ENCODE measurements at regions not wholly inside any gene's neighbourhood (a gene's known extent, or its start where the extent isn't known, plus 50 kb on each side); places are given as distances from the start of the nearest gene placed in this dataset.

DNA sequence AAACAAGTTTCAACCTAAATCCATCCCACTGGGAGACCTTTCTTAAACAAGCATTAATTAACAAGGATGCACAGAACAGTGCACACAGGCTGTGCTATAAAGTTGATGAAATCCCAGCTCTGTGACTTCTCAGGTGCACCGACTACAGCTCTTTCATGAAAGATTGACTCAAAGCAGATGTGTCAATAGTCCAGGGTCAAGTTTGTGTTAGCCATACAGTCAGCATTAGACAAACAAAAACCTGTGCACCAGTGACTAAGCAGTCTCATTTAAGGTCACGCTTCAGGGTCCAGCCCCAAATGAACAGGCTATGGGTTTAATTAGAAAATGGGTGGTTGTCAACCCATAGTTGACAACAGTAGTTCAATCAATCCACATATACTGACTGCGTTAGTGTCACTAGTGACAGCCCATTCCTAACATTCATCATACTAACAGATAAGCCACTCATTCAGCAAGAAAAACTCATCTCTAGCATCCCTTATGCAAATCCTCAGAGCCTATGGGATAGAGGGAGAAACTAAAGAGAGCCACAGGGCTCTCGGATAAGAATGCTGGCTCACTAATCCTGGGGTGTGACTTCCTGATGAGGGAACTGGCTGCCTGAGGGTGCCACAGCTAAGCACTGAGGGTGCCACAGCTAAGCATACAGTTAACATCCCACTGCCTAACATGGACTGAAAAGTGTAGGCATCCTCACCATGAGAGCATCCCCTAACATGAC is 84.1 kb downstream of the WNT5A start:
- TF ChIP-seq, protein P1, sequence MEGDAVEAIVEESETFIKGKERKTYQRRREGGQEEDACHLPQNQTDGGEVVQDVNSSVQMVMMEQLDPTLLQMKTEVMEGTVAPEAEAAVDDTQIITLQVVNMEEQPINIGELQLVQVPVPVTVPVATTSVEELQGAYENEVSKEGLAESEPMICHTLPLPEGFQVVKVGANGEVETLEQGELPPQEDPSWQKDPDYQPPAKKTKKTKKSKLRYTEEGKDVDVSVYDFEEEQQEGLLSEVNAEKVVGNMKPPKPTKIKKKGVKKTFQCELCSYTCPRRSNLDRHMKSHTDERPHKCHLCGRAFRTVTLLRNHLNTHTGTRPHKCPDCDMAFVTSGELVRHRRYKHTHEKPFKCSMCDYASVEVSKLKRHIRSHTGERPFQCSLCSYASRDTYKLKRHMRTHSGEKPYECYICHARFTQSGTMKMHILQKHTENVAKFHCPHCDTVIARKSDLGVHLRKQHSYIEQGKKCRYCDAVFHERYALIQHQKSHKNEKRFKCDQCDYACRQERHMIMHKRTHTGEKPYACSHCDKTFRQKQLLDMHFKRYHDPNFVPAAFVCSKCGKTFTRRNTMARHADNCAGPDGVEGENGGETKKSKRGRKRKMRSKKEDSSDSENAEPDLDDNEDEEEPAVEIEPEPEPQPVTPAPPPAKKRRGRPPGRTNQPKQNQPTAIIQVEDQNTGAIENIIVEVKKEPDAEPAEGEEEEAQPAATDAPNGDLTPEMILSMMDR (conservative IDR thresholded peaks at IDR 0.05) = no peak
- H3K27ac ChIP-seq = peak overlapping the region; percentile 23; the same call in 1 of the 2 replicates

DNA sequence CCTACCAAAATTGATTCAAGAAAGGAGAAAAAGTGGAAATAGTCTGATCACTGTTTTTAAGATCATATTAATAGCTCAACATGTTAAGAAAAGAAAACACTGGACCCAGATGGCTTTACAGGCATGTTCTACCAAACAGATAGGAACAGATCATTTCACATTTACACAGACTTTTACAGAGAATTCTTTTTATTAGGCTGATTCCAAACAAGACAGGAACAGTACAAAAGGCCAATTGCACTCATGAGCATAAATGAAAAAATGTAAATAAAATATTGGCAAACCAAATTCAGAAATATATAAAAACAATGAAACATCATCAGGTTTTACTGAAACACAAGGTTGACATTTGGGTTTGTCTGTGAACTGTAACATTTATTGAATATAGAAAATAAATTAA is 106.5 kb downstream of the WNT5A start:
- H3K27ac ChIP-seq = peak overlapping the region; percentile 62
- TF ChIP-seq, protein P1 (conservative IDR thresholded peaks at IDR 0.05) = no peak

DNA sequence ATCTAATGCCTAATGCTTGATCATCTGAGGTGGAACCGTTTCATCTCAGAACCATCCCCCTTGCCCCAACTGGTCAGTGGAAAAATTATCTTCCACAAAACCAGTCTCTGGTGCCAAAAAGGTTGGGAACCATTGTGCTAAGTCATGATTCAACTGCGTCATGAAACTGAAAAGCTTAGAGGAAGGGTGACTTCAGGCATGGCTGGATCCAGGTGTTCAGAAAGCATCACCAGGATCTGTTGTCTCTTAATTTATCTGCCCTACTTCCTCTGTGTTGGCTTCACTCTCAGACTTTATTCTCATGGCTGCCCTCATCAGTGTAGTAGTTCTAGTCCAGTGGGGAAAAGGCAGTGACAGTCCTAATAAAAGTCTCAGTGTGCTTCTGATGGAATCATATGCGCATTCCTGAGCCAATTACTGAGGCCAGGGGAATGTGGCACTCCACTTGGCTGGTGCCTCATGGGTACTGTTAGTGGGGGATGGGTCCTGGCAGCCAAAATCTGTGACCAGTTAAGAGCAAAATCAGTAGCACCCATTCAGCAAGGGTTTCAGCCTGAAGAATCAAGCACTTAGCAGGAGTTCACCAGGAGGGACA is 110.3 kb downstream of the WNT5A start:
- no peak overlapping the region for H3K27ac ChIP-seq

DNA sequence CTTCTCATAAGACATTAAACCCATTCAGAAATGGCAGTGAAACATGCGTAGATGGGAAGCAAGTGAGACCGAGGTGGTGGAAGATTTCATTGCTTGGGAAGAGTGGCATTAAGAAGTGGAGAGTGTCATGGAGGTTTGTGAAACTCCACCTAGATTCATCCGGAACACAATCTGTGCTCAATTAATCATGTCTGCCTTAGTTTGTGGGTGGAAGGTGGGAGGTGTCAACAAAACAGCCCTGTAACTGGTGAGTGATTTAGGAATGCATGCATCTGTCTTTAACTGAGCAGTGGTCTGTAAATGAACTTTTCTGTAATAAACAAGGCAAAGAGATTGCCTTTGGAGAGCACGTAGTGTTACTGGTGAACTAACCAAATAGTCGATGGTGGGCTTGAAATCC is 113.7 kb downstream of the WNT5A start:
- no peak overlapping the region for H3K27ac ChIP-seq
- TF ChIP-seq, protein P1 (conservative IDR thresholded peaks at IDR 0.05) = no peak

More for the DNA sequence above, 110.3 kb downstream of the WNT5A start:
- TF ChIP-seq, protein P1 (conservative IDR thresholded peaks at IDR 0.05) = no peak

DNA sequence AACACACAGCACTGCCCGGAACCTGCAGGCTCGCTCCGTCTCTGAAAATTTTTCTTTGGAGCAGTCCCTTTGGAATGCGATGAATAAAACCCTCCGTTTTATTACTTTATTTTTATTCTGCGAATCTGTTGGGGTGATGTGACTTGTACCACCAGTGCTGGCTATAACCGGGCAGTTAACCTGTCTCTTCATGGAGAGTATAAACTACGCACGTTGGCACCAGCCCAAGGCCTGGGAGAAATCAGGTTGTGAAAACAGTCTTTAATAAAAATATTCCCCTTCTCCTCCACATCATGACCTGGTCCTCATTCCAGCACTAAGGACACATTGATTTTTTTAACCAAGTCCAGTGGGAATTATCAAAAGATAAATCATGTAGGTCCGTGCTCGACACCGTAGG is 116.8 kb downstream of the WNT5A start:
- TF ChIP-seq, protein P1 (conservative IDR thresholded peaks at IDR 0.05) = no peak
- peak overlapping the region; percentile 25; the same call in 1 of the 2 replicates for H3K27ac ChIP-seq

DNA sequence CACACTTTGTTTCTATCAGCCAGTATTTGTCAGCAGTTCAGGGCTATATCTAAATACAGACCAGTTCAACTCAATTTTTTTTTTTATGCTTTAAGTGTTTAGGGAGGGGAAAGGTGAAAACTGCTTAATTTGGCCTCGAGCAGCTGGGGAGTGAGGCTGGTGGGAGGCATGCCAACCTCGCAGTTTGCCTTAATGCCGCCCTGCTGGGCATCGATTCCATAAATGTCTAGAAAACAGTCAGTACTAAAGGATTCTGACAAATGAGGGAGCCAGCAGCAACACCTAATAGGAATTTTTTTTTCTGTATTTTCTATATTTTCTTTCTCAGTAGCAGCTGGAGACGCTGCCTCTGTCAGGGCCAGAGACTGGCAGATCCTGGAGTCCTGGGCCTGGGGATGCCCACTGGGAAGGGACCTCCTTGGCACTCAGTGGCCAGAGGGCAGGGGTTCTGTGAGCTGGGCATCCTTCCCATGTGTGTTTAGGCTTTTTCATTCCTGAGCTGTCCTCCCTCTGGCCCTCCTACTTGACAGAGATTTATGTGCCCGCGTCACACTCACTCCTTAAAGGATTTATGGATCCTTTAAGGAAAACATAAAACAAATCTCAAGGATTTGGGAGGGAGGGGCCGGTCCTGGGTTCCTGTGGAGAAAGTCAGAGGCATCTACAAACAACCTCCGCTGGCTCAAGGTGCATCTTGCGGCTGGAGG is 117.8 kb downstream of the WNT5A start:
- TF ChIP-seq, protein P1 (conservative IDR thresholded peaks at IDR 0.05) = no peak
- peak overlapping the region; percentile 25; the same call in 1 of the 2 replicates for H3K27ac ChIP-seq

DNA sequence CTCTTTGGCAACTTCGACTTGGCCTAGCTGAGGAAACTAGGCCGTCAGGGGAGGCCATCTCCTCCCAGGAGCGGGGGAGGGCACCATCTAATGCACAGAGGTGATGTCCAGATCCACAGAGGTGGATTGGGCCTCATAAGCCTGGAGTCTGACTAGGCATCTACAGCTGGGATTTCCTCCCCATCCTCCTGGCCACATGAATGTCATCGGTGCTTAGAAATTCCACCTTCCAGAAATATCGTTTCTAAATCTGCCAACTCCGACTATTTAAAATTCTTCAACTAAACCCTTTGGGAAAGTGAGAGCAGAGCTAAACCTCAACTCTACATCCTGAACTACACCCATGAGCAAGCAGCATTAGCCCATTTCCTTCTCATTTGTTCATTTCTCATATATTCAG is 118.7 kb downstream of the WNT5A start:
- no peak overlapping the region for H3K27ac ChIP-seq
- TF ChIP-seq, protein P1 (conservative IDR thresholded peaks at IDR 0.05) = no peak
